SKM-1 (cell line): ENCODE measurements at regions not wholly inside any gene's neighbourhood (a gene's known extent, or its start where the extent isn't known, plus 50 kb on each side); places are given as distances from the start of the nearest gene placed in this dataset.

Source experiments
- DNase-seq: peaks from one replicate; lab custom pipeline; 2025; ENCODE audit not compliant: unreplicated experiment; lab: John Stamatoyannopoulos, UW

- DNase-seq: no peak
Measured at GRCh38 chr6:51365566-51365965, 546.9 kb downstream of the TFAP2B start.

GRCh38 chr6:51369485-51369884, 550.8 kb downstream of the TFAP2B start:
- no peak for DNase-seq

- no peak for DNase-seq
Measured at GRCh38 chr6:51382847-51383246, 564.2 kb downstream of the TFAP2B start.

GRCh38 chr6:51384736-51385135, 566.1 kb downstream of the TFAP2B start:
- no peak for DNase-seq

GRCh38 chr6:51386347-51386836, 567.7 kb downstream of the TFAP2B start:
- no peak for DNase-seq

GRCh38 chr6:51387907-51388306, 569.2 kb downstream of the TFAP2B start:
- DNase-seq: no peak

- DNase-seq: no peak
Measured at GRCh38 chr6:51394061-51394460, 575.4 kb downstream of the TFAP2B start.

GRCh38 chr6:51396583-51396982, 577.9 kb downstream of the TFAP2B start:
- DNase-seq: no peak

DNA sequence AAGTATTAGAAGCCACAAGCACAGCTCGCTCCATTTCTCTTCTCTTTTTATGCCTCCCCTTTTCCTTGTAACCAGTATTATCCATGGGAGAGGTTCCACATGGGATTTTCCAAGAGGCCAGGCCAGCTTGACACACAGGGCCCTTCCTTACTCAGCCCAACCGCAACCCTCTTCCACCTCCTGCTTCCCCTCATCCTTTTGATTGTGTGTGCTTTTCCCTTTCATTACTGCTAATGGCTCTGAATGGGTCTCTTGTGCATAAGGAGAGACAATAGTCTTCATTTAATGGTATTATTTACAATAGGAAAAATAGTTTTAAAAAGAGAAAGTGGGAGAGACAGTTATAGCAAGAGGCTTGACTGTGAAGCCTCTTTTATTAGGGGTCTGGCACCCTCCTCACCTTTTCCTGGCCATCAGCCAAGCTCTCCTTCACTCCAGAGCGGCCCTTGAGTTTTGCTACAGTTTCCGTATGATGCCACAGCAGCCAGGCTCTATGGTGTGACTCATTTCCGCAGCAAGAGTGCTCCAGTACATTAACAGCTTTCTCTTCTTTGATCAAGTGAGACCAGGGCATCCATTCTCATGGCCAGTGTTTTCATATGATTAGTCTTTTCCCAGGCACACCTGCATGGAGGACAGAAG, 579.5 kb downstream of the TFAP2B start:
- DNase-seq: no peak

DNA sequence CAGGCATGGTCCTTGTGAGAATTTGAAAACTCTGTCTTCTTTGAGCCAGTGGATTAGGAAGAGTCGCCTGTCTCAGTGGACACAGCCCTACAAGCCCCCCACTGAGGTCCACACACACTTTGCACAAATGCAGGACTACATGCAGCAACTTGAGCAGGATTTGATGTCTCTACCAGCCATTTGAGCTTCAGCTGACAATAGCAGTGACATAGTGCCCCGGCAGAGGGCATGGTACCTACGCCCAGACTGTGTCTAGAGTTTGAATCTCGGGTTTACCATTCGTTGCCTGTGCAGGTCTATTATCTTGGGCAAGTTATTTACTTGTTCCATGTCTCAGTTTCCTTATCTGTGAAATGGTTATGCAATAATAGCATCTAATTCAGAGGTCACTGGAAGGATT, 580.1 kb downstream of the TFAP2B start:
- no peak for DNase-seq

DNA sequence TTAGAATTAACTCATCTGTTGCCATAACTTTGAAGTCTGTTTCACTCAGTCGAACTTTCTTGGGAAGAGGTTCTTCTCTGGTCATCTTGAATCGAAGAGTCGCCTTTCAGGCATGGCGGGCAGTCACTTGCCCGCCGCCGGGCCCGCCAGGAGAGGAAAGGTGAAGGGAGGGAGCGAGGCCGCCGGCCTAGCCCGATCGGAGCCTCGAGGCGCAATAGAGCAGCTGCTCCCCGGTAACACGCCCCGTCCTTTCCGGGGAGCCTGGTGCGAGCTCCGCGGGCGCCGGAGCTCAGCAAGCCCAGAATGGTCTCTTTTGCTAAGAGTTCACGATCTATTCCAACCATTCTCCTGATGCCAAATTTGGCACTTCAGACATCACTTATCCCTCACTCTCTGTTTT, 591.8 kb downstream of the TFAP2B start:
- DNase-seq: no peak

DNA sequence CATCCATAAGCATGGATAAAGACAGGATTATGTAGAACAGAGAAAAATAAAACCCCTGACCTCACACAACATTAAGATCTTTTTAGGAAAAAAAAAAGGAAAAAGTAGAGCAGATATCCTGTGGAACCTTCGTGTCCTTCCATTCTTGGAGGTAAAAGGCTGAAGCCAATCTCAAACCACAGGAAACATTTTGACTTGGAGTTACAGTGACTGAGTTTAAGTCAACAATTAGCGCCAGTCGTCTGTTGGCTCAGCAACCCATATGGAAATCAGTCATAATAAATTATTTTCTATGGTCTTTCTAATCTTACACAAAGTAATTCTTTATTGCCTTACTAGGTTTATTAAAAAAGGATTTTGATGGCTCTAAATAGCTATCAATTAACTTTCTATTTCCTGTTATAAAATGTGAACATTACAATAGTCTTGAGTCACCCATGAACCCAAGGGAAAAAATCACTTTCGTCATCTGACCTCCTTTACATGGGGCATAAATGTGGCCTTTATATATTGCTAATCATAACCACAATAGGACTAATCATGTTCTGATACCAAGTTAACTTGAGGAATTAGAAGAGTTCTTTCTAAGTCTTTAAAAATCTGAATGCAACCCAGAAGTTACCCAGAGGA, 592.9 kb downstream of the TFAP2B start:
- no peak for DNase-seq

DNA sequence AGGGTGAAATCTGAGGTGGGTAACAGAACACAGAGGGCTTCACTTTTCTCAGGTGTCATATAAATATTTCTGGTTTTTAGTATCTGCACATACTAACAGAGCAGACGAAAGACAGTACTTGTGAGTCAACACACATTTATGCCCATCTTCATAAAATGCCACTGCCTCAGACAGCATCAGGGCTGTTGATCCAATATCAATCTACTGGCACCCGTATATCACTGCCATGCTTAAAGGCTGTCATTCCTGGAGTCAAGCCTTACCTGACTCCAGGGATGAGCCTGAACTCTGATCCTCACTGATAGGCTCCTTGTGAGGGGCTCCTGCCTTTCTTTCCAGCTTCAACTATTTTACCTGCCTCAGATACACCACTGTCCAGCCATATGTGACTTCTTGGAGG, 595.7 kb downstream of the TFAP2B start:
- no peak for DNase-seq

DNA sequence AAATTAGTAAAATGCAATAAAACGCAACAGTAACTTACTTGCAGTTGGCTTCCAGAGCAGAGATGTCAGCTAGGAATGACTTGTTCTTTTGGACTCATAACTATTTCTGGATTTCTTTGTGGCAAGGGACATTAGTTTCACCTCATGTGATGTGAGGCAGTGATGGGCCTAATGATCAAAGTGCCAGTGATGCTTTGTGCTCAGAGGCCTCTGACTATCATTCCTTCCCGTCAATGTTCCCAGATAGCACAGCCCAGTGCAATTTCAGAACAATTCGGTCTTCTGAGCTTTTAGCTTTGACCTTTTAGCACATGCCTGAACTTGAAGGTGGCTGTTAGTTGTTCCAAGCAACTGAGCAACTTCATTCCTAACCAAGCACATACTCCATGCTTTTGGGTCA, 596.8 kb downstream of the TFAP2B start:
- DNase-seq: no peak

- no peak for DNase-seq
Measured at GRCh38 chr6:51429017-51429712, 610.5 kb downstream of the TFAP2B start.

DNA sequence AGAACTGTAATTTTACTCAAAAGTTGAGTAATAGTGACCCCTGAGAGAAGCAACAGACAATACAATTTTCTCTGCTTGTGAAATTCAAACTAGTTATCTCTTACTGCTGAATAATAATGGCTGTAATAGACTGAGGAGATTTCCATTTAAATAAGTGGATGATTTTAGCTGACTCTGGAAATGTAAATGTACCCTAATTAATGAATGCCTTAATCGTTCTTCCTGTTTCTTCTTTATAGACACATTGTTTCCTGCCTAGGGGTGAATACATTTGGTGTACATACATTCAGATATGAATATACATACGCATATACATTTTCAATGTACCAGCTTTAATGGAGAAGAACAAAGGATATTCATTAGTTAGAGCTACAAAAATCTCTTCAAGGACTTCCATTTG, 611.9 kb downstream of the TFAP2B start:
- no peak for DNase-seq

- DNase-seq: no peak
Measured at GRCh38 chr6:51432481-51432880, 613.8 kb downstream of the TFAP2B start.

GRCh38 chr6:51450248-51450957, 631.7 kb downstream of the TFAP2B start:
- DNase-seq: no peak

GRCh38 chr6:51450958-51451357, 632.3 kb downstream of the TFAP2B start:
- no peak for DNase-seq

DNA sequence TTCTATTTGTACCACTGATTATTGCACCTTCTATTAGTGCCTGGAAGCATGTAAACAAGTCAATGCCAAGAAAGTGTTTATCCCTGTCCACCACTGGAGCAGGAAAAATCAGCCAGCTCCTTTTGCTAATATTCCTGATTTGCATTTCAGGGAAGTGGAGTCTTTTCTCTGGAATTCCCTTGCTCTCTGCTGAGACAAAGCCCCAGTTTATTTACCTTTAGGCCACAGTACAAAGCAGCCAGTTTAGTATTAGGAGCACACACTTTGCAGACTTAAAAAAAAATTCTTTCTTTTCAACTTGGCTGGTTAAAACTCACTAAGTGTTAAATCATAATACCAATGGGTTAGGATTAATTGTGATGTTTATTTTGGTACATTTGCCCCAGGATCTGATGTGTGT, 631.1 kb downstream of the PKHD1 start:
- DNase-seq: no peak

DNA sequence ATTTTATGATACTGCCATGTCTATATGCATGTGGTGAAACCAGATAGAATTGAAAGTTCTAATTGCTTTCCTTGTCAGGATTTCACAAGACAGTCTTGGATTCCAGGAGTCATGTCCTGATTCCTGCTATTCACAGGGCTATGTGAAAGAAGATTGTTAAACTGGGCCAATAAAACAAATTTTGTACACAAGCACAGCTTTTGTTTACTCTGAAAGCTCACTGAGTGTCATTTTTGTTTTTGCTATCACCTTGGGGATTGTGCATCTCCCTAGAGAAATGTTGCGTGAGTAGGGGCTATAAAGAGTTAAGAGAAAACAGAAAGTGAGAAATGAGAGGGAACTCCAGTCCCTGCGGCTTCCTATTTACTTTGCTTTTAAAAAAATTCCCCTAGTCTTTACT, 627.5 kb downstream of the PKHD1 start:
- no peak for DNase-seq

DNA sequence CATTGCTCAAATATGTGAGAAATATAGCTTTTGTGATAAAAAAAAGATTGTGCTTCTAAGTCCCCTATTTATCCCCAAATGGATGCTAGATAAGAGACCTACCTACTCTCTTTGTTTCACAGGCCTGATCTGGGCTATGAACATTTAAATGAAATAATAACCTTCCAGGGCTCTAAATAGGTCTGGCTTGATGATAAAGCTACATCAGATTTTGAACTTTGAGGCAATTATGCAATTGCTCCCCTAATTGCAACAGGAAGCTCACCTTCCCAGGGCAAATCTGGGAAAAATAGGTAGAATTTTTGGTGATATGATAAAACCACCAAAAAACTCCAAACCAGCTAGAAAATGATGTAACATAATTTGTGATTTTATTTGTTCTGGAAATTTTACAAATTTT, 624.5 kb downstream of the PKHD1 start:
- DNase-seq: no peak
